Stimulated activated CD8-positive, alpha-beta memory T cell treated with anti-CD3 and anti-CD28 coated beads, Interleukin-2, amount 100 ng/mL, for 48 hours (primary cell): ENCODE measurements at regions not wholly inside any gene's neighbourhood (a gene's known extent, or its start where the extent isn't known, plus 50 kb on each side); places are given as distances from the start of the nearest gene placed in this dataset.

ENCODE experiments used
- DNase-seq, 2 donors: peaks; one replicate each; pipeline ENCODE4 v3.0.0-alpha.2; 2020; ENCODE audit warnings: low read depth in 2 of 2

- no peak for DNase-seq
These were observed 231.7 kb upstream of the AJAP1 start for GRCh38 chr1:4422504-4423289.

DNA sequence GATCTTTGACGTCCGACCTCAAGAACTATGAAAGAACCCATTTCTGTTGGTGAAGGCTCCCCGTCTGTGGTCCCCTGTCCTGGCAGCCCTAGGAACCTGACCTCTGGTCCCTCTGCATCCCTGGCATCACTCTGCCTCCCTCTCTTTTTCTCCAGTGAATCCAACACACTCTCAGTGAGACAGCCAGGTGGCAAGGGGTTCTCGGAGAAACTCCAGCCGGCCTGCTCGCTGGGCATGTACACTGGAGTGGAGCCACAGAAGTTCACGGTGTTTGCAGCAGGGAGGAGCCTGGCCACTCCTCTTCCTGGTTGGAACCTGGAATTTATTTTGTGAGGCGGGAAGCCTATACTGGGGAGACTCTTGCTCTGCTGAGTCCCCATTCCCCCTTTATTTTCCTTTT lies 230.2 kb upstream of the AJAP1 start:
- DNase-seq = no peak

GRCh38 chr1:4424766-4425165 lies 229.6 kb upstream of the AJAP1 start:
- no peak for DNase-seq

GRCh38 chr1:4425892-4426291 lies 228.5 kb upstream of the AJAP1 start:
- no peak for DNase-seq

- no peak for DNase-seq
These were observed 225.7 kb upstream of the AJAP1 start for GRCh38 chr1:4428711-4429110.

DNA sequence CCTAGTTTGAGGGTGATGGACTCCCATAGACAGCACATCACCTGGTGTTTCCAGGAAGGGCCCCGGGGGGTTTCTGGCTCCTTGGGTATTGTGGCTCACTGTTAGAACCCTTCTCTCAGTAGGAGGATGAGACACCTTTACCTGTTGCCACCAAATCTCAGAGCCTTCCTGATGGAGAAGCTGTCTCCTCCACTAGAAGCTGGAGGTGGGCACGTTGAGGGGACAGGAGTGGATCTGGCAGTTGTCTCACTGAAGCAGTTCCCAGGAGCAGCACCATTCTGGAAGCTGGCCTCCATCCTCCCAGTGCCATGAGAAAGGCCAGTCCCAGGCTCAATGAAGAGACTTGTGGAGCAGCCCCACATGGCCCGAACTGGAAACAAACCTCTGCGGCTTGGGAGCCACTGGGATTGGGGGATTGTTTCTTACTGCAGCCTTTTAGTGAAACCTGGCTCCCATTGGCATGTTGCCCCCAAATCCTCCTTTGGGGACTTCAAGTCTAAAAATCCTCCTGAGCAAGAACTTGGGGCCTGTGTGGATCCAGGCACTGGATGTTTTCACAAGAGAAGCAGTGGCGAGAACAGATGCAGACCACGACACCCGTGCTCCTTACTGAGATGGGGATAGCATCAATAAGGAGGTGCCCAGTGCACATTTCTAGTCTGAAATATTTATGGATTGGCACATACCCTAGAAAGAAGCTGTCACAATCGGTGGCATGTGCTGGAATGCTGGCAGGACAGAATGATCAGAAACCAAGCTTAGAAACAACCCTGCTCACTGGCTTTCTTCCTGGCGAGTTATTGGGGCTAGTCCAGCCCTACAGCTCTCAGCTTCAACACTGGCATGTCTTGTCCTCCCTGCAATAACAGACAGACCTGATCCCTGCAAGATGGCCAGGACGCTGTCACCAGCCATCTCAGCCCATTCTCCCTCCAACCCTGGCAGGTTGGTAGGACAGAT lies 223.7 kb upstream of the AJAP1 start:
- DNase-seq = no peak

GRCh38 chr1:4431491-4431890 lies 222.9 kb upstream of the AJAP1 start:
- DNase-seq = no peak

GRCh38 chr1:4433075-4433474 lies 221.3 kb upstream of the AJAP1 start:
- DNase-seq = no peak

- no peak for DNase-seq
These were observed 210.3 kb upstream of the AJAP1 start for GRCh38 chr1:4444086-4444485.

DNA sequence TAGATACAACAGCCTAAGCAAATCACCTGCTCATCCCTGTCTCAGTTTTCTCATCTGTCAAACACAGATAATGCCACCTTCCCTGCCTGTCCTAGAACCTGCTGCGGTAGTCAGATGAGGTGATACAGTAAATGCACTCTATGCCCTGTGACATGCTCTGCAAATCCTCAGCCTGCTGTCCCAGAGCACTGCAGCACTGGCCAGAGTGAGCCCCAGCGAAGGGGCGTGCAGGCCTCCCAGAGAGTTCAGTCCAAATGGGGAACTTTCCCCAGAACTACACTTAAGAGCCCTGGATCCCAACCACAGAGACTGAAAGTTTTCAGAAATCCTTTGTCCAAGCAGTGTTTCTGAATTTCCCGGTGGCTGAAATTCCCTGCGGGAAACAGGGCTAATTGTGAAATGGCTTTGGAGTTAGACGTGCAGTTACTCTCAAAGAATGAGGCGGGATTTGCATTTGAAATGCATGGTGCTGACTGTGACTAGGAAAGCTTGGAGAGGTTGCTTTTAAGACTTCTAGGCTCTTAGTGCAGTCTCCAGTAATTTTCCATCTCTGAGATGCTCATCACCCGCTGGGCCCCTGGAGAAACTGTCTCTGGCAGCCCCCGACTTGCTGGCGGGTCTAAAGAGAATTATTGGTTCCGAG lies 206.5 kb upstream of the AJAP1 start:
- no peak for DNase-seq

DNA sequence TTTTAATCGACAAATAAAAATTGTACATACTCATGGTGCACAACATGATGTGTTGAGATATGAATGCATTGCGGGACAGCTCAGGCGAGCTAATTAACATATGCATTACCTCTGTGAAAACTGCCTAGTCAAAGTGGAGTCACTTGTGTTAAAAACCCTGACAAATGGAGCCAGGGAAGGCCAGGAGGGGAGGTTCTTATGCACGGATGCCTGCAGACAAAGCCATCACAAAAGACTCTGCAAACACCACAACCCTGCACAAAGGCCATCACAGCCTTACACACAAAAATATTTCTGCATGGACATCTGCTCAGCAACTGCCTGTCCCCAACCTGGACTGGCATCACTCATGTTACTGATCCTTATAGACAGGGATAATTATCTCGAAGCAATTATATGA lies 204.4 kb upstream of the AJAP1 start:
- no peak for DNase-seq

DNA sequence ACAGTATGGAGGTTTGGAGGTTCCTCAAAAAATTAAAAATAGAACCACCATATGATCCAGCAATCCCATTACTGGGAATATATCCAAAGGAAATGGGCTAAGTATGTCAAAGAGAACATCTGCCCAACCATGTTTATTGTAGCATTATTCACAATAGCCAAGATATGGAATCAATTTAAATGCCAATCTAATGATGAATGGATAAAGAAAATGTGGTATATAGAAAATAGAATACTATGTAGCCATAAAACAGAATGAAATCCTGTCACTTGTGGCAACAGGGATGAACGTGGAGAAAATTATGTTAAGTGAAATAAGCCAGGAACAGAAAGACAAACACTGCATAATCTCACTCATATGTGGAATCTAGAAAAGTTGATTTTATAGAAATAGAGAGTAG lies 201.7 kb upstream of the AJAP1 start:
- DNase-seq = no peak

- DNase-seq = no peak
These were observed 194.4 kb upstream of the AJAP1 start for GRCh38 chr1:4460052-4460451.

DNA sequence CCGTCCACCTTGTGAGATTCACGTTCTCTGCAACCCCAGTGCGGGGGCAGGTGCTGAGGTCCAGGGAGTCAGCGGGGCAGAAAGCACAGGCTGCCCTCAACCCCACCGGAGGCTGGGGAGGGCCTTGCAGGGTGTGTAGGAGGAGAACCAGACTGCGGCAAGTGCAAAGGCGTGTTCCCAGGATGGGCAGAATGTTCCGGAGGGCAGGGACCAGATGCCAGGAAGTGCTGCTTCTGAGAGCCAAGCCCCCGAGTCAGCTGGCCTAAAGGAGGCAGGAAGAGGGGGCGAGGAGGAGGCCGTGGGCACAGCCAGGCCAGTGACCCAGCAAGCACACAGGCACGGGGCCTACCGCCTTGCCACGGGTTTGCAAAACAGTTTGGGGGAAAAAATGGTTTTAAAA lies 193.8 kb upstream of the AJAP1 start:
- DNase-seq = no peak

DNA sequence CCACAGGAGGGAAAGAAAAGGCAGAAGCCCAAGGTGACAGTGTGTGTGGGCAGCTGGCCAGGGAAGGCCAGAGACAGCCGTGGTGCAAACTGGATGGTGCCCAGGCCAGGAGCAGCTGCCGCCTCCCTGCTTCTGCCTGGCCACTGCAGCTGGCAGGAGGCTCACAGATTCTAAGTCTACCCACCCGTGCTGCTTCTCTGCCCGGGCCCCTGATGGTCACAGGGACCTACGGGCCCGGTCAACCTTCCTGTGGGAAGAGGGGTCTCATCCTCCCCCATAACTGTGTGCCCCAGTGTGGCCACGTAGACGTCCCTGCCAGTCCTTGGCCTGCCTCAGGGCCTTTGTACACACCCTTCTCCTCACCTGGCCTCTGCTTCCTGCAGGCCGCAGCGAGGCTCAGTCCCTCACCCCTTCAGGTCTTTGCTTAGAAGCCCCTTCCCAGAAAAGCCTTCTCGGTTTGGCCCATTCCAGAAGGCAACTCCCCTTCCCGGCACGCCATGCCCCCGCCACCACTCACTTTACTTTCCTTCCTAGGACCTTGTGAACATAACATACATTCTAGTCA lies 192.6 kb upstream of the AJAP1 start:
- no peak for DNase-seq

- no peak for DNase-seq
These were observed 191.5 kb upstream of the AJAP1 start for GRCh38 chr1:4462831-4463484.

GRCh38 chr1:4463631-4464030 lies 190.8 kb upstream of the AJAP1 start:
- no peak for DNase-seq

DNA sequence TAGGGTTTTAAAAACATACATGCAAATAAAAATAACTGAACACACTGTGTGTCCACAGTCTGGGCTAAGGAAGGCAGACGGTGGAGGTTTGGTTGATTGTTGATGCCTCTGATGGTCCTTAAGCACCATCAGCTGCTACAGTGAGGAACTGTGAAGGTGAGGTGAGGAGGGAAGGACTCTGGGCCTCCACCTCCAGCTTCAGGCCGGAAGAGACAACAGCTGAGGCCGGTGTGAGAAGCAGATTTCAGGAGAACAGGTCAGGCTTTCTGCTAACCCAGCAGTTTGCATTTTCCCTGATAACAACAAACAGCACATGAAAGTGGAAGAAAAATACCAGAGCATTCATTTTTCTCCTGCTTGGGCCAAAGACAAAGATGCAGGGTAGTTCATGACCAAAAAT lies 189.9 kb upstream of the AJAP1 start:
- no peak for DNase-seq

GRCh38 chr1:4467241-4467640 lies 187.2 kb upstream of the AJAP1 start:
- no peak for DNase-seq

DNA sequence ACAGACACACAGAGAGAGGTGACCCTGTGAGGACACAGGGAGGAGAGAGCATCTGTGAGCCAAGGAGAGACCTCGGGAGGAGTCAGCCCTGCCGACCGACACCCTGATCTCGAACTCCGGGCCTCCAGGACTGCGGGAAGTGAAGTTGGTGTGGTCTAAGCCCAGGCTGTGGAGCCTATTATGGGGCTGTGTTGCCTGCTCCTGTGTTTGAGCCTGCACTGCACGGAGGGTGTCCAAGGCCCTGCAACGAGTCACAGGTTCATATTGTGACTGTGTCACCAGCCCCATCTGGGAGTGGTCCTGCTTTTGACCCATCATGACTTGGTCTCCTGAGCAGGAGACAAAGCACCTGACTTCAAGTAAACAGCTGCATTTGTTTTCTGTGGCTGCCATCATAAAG lies 186.0 kb upstream of the AJAP1 start:
- DNase-seq = no peak

- DNase-seq = no peak
These were observed 185.4 kb upstream of the AJAP1 start for GRCh38 chr1:4468804-4469514.
